ENCODE measurements at regions not wholly inside any gene's neighbourhood (a gene's known extent, or its start where the extent isn't known, plus 50 kb on each side); places are given as distances from the start of the nearest gene placed in this dataset.
"Not testable (repeated sequence)": the region's sequence is repeated elsewhere in the genome, so short reads cannot be mapped to it uniquely, and the experiment has no call there.

GRCh38 chr2:2484301-2484700, 153.2 kb upstream of the MYT1L start:
- DNase-seq (ENCODE audit: low read depth in 2 of 2): no peak

DNA sequence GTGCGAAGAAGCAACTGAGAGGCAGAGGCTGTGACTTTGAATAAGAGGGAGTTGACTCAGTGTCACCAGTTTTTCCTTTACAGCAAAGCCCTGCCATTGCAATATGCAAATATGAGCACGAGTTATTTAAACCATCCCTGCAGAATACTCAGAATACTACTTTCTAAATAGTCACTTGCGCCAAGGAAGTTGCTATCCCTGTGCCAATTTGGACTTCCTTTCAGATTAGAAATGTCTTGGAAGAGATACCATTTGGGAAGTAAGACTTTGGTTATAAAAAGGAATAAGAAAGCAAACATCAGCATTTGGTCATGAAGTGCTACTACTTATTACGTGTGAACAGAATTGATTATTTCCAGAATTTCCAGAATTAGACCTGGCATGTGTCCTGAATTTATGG, 151.8 kb upstream of the MYT1L start:
- no peak for DNase-seq (ENCODE audit: low read depth in 2 of 2)

DNA sequence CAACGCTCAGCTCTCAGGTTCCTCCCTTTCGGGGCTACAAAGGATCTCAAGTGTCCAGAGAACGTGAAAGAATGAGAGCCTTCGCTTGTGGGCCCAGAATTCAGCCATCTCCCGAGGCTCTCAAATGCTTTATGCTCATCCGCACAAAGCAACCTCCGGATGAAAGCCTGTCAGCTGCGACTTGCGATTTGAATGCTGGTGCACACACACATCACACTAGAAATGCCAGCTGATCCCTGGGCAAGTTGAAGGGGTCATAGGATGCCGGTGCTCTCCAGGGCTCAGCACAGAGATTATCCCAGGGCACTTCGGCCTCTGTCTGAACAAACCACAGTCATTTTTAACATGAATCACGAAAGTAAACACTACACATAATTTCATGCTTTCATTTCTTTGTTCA, 141.8 kb upstream of the MYT1L start:
- DNase-seq (ENCODE audit: low read depth in 2 of 2): no peak

GRCh38 chr2:2472044-2472443, 141.0 kb upstream of the MYT1L start:
- no peak for DNase-seq (ENCODE audit: low read depth in 2 of 2)

GRCh38 chr2:2466534-2466933, 135.5 kb upstream of the MYT1L start:
- no peak for DNase-seq (ENCODE audit: low read depth in 2 of 2)

DNA sequence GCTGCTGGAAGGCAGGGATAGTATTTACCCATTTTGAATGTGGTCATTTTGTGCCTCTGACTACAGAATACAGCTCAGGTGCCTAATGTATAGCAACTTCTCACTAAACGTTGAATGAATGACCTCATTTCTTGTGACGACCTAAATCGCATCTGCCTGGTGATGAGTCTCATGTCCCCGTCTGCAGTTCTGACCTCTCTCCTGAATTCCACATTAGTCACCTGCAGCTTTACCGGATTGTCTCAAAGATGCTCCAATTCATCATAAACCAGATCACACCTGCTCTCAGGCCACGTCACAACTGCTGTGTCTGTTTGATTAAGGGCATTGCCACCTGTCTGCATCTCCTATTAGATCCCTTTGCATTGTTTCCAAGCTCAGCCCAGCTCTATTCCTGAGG, 133.6 kb upstream of the MYT1L start:
- no peak for DNase-seq (ENCODE audit: low read depth in 2 of 2)

DNA sequence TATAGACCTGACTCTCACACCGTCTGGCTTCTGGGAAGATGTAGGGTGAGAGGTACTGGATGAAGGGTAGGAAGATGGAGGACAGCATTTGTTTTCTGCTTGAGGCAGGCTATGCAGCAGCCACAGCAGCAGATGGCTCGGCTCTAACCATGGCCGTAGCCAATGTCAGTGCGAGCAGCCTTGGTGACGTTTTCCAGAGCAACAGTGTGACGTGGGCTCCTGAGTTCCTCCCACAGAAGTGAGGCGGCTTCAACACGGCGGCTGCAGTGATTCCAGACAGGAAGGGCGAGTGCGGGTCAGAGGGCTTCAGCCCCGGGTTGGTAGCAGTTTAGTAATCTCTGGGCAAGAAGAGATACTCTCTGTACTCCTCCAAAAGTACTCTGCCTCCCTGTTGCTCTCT, 133.0 kb upstream of the MYT1L start:
- no peak for DNase-seq (ENCODE audit: low read depth in 2 of 2)

- DNase-seq (ENCODE audit: low read depth in 2 of 2): no peak
Measured at GRCh38 chr2:2456721-2457120, 125.6 kb upstream of the MYT1L start.

GRCh38 chr2:2455151-2455550, 124.1 kb upstream of the MYT1L start:
- DNase-seq (ENCODE audit: low read depth in 2 of 2): no peak

GRCh38 chr2:2452961-2453360, 121.9 kb upstream of the MYT1L start:
- no peak for DNase-seq (ENCODE audit: low read depth in 2 of 2)

- not testable (repeated sequence) for DNase-seq (ENCODE audit: low read depth in 2 of 2)
Measured at GRCh38 chr2:2451275-2451674, 120.2 kb upstream of the MYT1L start.

DNA sequence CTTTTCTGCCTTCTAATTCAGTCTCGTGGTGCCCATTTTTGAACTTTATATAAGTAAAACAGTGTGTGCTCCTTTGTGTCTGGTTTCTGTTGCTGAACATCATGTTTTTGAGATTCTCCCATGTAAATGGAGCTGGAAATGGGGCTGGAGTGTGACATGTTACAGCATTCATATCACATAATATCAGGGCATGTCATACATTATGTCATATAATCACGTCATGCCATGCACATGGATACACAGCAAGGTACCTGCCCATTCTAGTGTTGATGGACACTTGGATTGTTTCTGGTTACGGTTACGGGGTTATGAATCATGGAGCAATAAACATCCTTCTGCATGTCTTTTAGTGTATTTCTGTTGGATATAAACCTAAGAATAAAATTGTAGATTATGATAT, 117.1 kb upstream of the MYT1L start:
- no peak for DNase-seq (ENCODE audit: low read depth in 2 of 2)

GRCh38 chr2:2422621-2423020, 91.5 kb upstream of the MYT1L start:
- DNase-seq (ENCODE audit: low read depth in 2 of 2): no peak

GRCh38 chr2:2413525-2413924, 82.5 kb upstream of the MYT1L start:
- DNase-seq (ENCODE audit: low read depth in 2 of 2): no peak

GRCh38 chr2:2410987-2411386, 79.9 kb upstream of the MYT1L start:
- DNase-seq (ENCODE audit: low read depth in 2 of 2): no peak

- DNase-seq (ENCODE audit: low read depth in 2 of 2): no peak
Measured at GRCh38 chr2:2409481-2409880, 78.4 kb upstream of the MYT1L start.

DNA sequence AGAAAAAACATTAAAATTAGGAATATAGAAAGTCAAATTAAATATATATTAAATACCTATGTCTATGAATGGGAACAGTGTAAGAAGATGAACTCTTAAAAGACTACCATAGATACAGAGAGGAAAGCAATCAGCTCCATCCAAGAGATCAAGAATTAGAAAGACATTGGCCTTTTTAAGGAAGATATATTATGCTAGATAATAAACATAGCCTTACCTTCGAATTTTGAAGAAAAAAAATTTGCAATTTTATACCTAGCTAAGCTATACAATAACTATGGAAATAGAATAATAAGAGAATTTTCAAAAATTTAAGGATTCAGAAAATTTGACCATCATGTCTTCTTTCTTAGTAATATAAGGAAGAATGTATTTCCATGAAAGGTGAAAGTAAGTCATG, 74.7 kb upstream of the MYT1L start:
- no peak for DNase-seq (ENCODE audit: low read depth in 2 of 2)

GRCh38 chr2:2400286-2401038, 69.4 kb upstream of the MYT1L start:
- DNase-seq (ENCODE audit: low read depth in 2 of 2): no peak

- no peak for DNase-seq (ENCODE audit: low read depth in 2 of 2)
Measured at GRCh38 chr2:2399396-2399795, 68.3 kb upstream of the MYT1L start.

- no peak for DNase-seq (ENCODE audit: low read depth in 2 of 2)
Measured at GRCh38 chr2:2392332-2392731, 61.3 kb upstream of the MYT1L start.

- DNase-seq (ENCODE audit: low read depth in 2 of 2): no peak
Measured at GRCh38 chr2:2389215-2389614, 58.1 kb upstream of the MYT1L start.

Measured in stimulated activated CD4-positive, alpha-beta T cell treated with anti-CD3 and anti-CD28 coated beads, Interleukin-4, amount 100 ng/mL, for 48 hours (primary cell).